ENCODE measurements at regions not wholly inside any gene's neighbourhood (a gene's known extent, or its start where the extent isn't known, plus 50 kb on each side); places are given as distances from the start of the nearest gene placed in this dataset.

- 82 to 93% (median 92%) methylated on average over 4 of the region's 4 CpGs for WGBS, 5 donors
Measured at GRCh38 chr9:93892748-93893147, 62.4 kb downstream of the BARX1 start.

DNA sequence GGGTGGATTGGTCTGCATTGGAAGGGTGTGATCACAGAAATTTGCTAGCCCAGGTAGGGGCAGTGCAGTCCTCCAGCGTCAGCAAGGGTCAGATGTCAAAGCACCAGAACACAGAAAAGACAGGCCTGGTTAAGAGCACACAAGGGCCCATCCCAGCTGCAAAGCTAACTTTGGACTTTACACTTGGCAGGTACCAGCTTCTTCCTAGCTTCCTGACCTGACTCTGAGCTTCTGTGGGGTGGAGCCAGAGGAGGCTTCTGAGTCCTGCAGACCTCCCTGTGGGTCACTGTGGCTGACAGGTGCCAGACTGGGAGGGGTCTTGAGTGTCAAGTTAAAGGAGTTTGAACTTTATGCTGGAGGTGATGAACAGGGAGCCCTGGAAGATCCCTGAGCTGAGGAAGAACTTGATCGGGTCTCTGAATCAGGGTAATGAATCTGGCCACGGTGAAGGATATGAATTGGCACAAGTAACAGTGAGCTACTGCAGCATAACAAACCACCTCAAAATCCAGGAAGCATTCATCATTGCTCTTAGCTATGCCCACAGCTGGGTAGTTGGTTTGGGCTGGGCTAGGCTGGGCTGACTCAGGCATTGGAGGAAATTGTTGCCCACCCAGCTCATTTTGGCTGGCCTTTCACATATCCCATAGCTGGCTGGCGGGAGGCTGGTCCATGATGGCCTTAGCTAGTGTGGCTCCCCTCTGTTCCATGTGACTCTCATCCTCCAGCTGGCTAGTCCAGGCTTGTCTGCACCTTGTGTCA, 63.4 kb downstream of the BARX1 start:
- no peaks in the 10 kb centered on the region for H3K36me3 ChIP-seq
- H3K27ac ChIP-seq: no peak overlapping the region
- intact Hi-C loops (cut with DNase I; ENCODE audit: low total_unique reads): no loop called here
- H3K27me3 ChIP-seq: no peaks in the 10 kb centered on the region
- peaks cover 0 to 15% (median 13%) of the 10 kb centered on the region in 4 donors for H3K4me1 ChIP-seq
- peaks cover 0 to 15% (median 5%) of the 10 kb centered on the region in 4 donors for H3K9me3 ChIP-seq
- peak; percentile 25 to 26 for DNase-seq
- H3K4me3 ChIP-seq: no peak overlapping the region
- WGBS, 5 donors: 70 to 84% (median 79%) methylated on average over 4 of the region's 4 CpGs
- TF ChIP-seq, protein P1, sequence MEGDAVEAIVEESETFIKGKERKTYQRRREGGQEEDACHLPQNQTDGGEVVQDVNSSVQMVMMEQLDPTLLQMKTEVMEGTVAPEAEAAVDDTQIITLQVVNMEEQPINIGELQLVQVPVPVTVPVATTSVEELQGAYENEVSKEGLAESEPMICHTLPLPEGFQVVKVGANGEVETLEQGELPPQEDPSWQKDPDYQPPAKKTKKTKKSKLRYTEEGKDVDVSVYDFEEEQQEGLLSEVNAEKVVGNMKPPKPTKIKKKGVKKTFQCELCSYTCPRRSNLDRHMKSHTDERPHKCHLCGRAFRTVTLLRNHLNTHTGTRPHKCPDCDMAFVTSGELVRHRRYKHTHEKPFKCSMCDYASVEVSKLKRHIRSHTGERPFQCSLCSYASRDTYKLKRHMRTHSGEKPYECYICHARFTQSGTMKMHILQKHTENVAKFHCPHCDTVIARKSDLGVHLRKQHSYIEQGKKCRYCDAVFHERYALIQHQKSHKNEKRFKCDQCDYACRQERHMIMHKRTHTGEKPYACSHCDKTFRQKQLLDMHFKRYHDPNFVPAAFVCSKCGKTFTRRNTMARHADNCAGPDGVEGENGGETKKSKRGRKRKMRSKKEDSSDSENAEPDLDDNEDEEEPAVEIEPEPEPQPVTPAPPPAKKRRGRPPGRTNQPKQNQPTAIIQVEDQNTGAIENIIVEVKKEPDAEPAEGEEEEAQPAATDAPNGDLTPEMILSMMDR (IDR thresholded peaks at IDR 0.05): no peak
- TF ChIP-seq POLR2AphosphoS5 (IDR thresholded peaks at IDR 0.05) (no peak), POLR2A (IDR thresholded peaks at IDR 0.05) (no peak), EP300 (IDR thresholded peaks at IDR 0.05) (no peak)

More at GRCh38 chr9:93892748-93893147, 62.4 kb downstream of the BARX1 start:
- intact Hi-C loops (cut with DNase I; ENCODE audit: low total_unique reads): no loop called here
- Histone ChIP-seq H3K4me1 (peaks cover 0 to 15% (median 13%) of the 10 kb centered on the region in 4 donors), H3K27me3 (no peaks in the 10 kb centered on the region), H3K36me3 (no peaks in the 10 kb centered on the region), H3K27ac (no peak overlapping the region), H3K4me3 (no peak overlapping the region), H3K9me3 (peaks cover 0 to 15% (median 5%) of the 10 kb centered on the region in 4 donors)
- no peak for DNase-seq
- no peak for TF ChIP-seq EP300 (IDR thresholded peaks at IDR 0.05)
- no peak for TF ChIP-seq POLR2A (IDR thresholded peaks at IDR 0.05)
- TF ChIP-seq, protein P1 (IDR thresholded peaks at IDR 0.05): no peak
- TF ChIP-seq POLR2AphosphoS5 (IDR thresholded peaks at IDR 0.05): no peak

DNA sequence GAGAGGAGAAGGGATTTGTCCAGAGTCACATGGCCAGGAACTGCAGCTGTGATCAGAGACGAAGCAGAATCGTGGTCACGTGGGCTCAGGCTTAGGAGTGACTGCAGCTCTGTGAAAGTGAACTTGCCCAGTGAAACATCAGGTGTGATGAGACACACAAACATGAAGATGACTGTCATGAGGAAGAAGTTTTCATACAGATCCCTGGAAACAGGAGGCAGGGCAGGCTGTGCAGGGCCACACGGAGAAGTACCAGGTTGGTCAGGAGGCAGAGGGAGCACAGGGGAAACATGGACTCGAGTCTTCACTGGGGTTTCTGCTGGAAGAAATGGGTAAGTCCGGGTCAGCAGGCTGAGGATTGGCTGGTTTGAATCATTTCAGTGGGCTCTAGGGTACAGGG, 64.1 kb downstream of the BARX1 start:
- intact Hi-C loops (cut with DNase I; ENCODE audit: low total_unique reads): no loop called here
- no peak overlapping the region for H3K4me3 ChIP-seq
- H3K27ac ChIP-seq: no peak overlapping the region
- TF ChIP-seq EP300 (IDR thresholded peaks at IDR 0.05) (no peak), POLR2A (IDR thresholded peaks at IDR 0.05) (no peak), POLR2AphosphoS5 (IDR thresholded peaks at IDR 0.05) (no peak)
- TF ChIP-seq, protein P1 (IDR thresholded peaks at IDR 0.05): no peak
- no peaks in the 10 kb centered on the region for H3K36me3 ChIP-seq
- no peaks in the 10 kb centered on the region for H3K27me3 ChIP-seq
- DNase-seq: no peak
- peaks cover 0 to 15% (median 13%) of the 10 kb centered on the region in 4 donors for H3K4me1 ChIP-seq
- H3K9me3 ChIP-seq: peaks cover 0 to 15% (median 5%) of the 10 kb centered on the region in 4 donors
- WGBS, 5 donors: 85 to 90% (median 89%) methylated on average over 6 of the region's 6 CpGs

DNA sequence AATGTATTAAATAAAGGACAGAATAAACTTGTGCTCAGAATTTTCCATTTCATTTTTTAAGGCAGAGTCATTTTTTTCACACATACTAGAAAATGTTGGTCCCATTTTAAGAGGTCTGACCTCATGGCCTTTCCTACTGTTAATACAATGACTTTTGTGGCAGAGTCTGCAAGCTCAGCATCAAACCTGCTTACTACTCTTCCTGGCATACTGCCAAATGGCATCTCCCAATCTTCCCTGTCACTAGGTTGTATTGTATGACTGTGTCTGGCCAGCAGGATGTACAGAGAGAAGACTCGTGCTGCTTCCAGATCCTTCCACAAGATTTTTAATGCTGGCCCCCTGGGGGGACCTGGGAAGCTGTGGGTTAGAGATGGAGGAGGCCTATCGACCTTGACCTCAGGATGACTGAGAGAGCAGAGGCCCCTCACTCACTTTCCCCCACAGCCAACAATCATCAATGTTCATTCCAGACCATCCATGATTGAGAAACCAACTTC, 64.7 kb downstream of the BARX1 start:
- peak in 1 of 2 donors; percentile 5 for DNase-seq
- TF ChIP-seq EP300 (IDR thresholded peaks at IDR 0.05) (no peak), POLR2AphosphoS5 (IDR thresholded peaks at IDR 0.05) (no peak), POLR2A (IDR thresholded peaks at IDR 0.05) (no peak)
- TF ChIP-seq, protein P1 (IDR thresholded peaks at IDR 0.05): no peak
- peaks cover 0 to 15% (median 5%) of the 10 kb centered on the region in 4 donors for H3K9me3 ChIP-seq
- H3K4me1 ChIP-seq: peaks cover 0 to 15% (median 13%) of the 10 kb centered on the region in 4 donors
- intact Hi-C loops (cut with DNase I; ENCODE audit: low total_unique reads): no loop called here
- H3K27ac ChIP-seq: no peak overlapping the region
- H3K36me3 ChIP-seq: no peaks in the 10 kb centered on the region
- WGBS, 5 donors: 30 to 80% (median 70%) methylated on average over 2 of the region's 2 CpGs
- no peak overlapping the region for H3K4me3 ChIP-seq
- H3K27me3 ChIP-seq: no peaks in the 10 kb centered on the region

Data from stomach (tissue), 8 donors.